Nephron progenitor cell (in vitro differentiated cells): ENCODE measurements at regions not wholly inside any gene's neighbourhood (a gene's known extent, or its start where the extent isn't known, plus 50 kb on each side); places are given as distances from the start of the nearest gene placed in this dataset.
"Not testable (repeated sequence)": the region's sequence is repeated elsewhere in the genome, so short reads cannot be mapped to it uniquely, and the experiment has no call there.

ENCODE experiments used
- DNase-seq: peaks from one replicate; pipeline ENCODE4 v3.0.0; 2021
- H3K27ac Mint-ChIP-seq: 2 replicates; pipeline ENCODE4 v1.8.0; 2021; ENCODE audit warnings: mild to moderate bottlenecking, moderate library complexity, mixed read lengths
- H3K27me3 Mint-ChIP-seq: 2 replicates; pipeline ENCODE4 v1.8.0; 2021; ENCODE audit warnings: mild to moderate bottlenecking, low read depth, mixed read lengths; ENCODE audit not compliant: poor library complexity
- H3K36me3 Mint-ChIP-seq: 2 replicates; pipeline ENCODE4 v1.8.0; 2021; ENCODE audit warnings: low read depth, mixed read lengths
- H3K4me1 Mint-ChIP-seq: 2 replicates; pipeline ENCODE4 v1.8.0; 2021; ENCODE audit warnings: mixed read lengths
- H3K4me3 Mint-ChIP-seq: 2 replicates; pipeline ENCODE4 v1.8.0; 2021; ENCODE audit warnings: mild to moderate bottlenecking, moderate library complexity, mixed read lengths
- H3K9me3 Mint-ChIP-seq: 2 replicates; pipeline ENCODE4 v1.8.0; 2021; ENCODE audit warnings: mild to moderate bottlenecking, moderate library complexity, mixed read lengths
- CTCF ChIP-seq: fragments of 200-600 bp; sonication (generic); IDR thresholded peaks from 2 replicates; pipeline ENCODE4 v1.5.0; 2021; ENCODE audit warnings: antibody characterized with exemption

GRCh38 chr7:51389216-51389812 is 72.7 kb upstream of the COBL start:
- H3K27me3 Mint-ChIP-seq, H3K4me1 Mint-ChIP-seq, H3K27ac Mint-ChIP-seq, DNase-seq, H3K4me3 Mint-ChIP-seq, H3K9me3 Mint-ChIP-seq, H3K36me3 Mint-ChIP-seq: not testable (repeated sequence)

GRCh38 chr7:51388241-51388640 is 71.6 kb upstream of the COBL start:
- not testable (repeated sequence) for DNase-seq, H3K27me3 Mint-ChIP-seq, H3K9me3 Mint-ChIP-seq, H3K36me3 Mint-ChIP-seq, H3K4me3 Mint-ChIP-seq, H3K4me1 Mint-ChIP-seq, H3K27ac Mint-ChIP-seq

- H3K9me3 Mint-ChIP-seq, H3K27me3 Mint-ChIP-seq, H3K36me3 Mint-ChIP-seq, H3K4me1 Mint-ChIP-seq, H3K4me3 Mint-ChIP-seq, DNase-seq, H3K27ac Mint-ChIP-seq: not testable (repeated sequence)
Measured at GRCh38 chr7:51386806-51387568, 70.4 kb upstream of the COBL start.

- not testable (repeated sequence) for H3K4me3 Mint-ChIP-seq, H3K9me3 Mint-ChIP-seq, H3K27ac Mint-ChIP-seq, DNase-seq, H3K36me3 Mint-ChIP-seq, H3K27me3 Mint-ChIP-seq, H3K4me1 Mint-ChIP-seq
Measured at GRCh38 chr7:51386184-51386583, 69.6 kb upstream of the COBL start.

- not testable (repeated sequence) for H3K4me1 Mint-ChIP-seq, H3K27me3 Mint-ChIP-seq, H3K27ac Mint-ChIP-seq, H3K36me3 Mint-ChIP-seq, H3K4me3 Mint-ChIP-seq, H3K9me3 Mint-ChIP-seq, DNase-seq
Measured at GRCh38 chr7:51382243-51382642, 65.6 kb upstream of the COBL start.

- no peak for TF ChIP-seq CTCF
Measured at GRCh38 chr7:51376420-51377092, 59.9 kb upstream of the COBL start.

GRCh38 chr7:51374936-51375335 is 58.3 kb upstream of the COBL start:
- Mint-ChIP-seq H3K4me3 (no peak overlapping the region), H3K27ac (no peak overlapping the region), H3K9me3 (no peaks in the 10 kb centered on the region), H3K27me3 (peaks cover 5% of the 10 kb centered on the region), H3K4me1 (peaks cover 15% of the 10 kb centered on the region), H3K36me3 (no peaks in the 10 kb centered on the region)
- no peak for TF ChIP-seq CTCF
- no peak for DNase-seq

More at GRCh38 chr7:51376420-51377092, 59.9 kb upstream of the COBL start:
- Mint-ChIP-seq H3K4me1 (peaks cover 15% of the 10 kb centered on the region), H3K27me3 (peaks cover 5% of the 10 kb centered on the region), H3K27ac (no peak overlapping the region), H3K9me3 (no peaks in the 10 kb centered on the region), H3K36me3 (no peaks in the 10 kb centered on the region), H3K4me3 (no peak overlapping the region)
- DNase-seq: no peak

- H3K4me3 Mint-ChIP-seq, H3K27ac Mint-ChIP-seq, H3K9me3 Mint-ChIP-seq, DNase-seq, H3K36me3 Mint-ChIP-seq, H3K27me3 Mint-ChIP-seq: not testable (repeated sequence)
- peaks cover 15% of the 10 kb centered on the region for H3K4me1 Mint-ChIP-seq
Measured at GRCh38 chr7:51373607-51374006, 57.0 kb upstream of the COBL start.

- Mint-ChIP-seq H3K27me3 (peaks cover 5% of the 10 kb centered on the region), H3K4me3 (no peak overlapping the region), H3K4me1 (peaks cover 7% of the 10 kb centered on the region), H3K27ac (no peak overlapping the region), H3K36me3 (no peaks in the 10 kb centered on the region), H3K9me3 (no peaks in the 10 kb centered on the region)
- TF ChIP-seq CTCF: peak; percentile 36
- no peak for DNase-seq
Measured at GRCh38 chr7:51369746-51370145, 53.1 kb upstream of the COBL start.

GRCh38 chr7:51369228-51369627 is 52.6 kb upstream of the COBL start:
- not testable (repeated sequence) for DNase-seq, H3K4me3 Mint-ChIP-seq, H3K9me3 Mint-ChIP-seq, H3K36me3 Mint-ChIP-seq, H3K4me1 Mint-ChIP-seq, H3K27ac Mint-ChIP-seq, H3K27me3 Mint-ChIP-seq
